NB4 (cell line): ENCODE measurements at regions not wholly inside any gene's neighbourhood (a gene's known extent, or its start where the extent isn't known, plus 50 kb on each side); places are given as distances from the start of the nearest gene placed in this dataset.

Experiments
- MYC ChIP-seq: IDR thresholded peaks from 2 replicates; pipeline ENCODE4 v1.6.1; 2011; ENCODE audit warnings: low read depth, low read length
- POLR2A ChIP-seq: IDR thresholded peaks from 2 replicates; pipeline ENCODE4 v1.6.1; 2011; ENCODE audit warnings: mild to moderate bottlenecking; ENCODE audit not compliant: insufficient read length; ENCODE audit errors: extremely low read depth
- TF ChIP-seq, protein P1 (sequence below): IDR thresholded peaks from one replicate; pipeline ENCODE4 v1.5.1; 2012; ENCODE audit warnings: low read depth, low read length
- TF ChIP-seq, protein P2 (sequence below): IDR thresholded peaks from 2 replicates; pipeline ENCODE4 v1.6.1; 2011; ENCODE audit warnings: low read depth, low read length

DNA sequence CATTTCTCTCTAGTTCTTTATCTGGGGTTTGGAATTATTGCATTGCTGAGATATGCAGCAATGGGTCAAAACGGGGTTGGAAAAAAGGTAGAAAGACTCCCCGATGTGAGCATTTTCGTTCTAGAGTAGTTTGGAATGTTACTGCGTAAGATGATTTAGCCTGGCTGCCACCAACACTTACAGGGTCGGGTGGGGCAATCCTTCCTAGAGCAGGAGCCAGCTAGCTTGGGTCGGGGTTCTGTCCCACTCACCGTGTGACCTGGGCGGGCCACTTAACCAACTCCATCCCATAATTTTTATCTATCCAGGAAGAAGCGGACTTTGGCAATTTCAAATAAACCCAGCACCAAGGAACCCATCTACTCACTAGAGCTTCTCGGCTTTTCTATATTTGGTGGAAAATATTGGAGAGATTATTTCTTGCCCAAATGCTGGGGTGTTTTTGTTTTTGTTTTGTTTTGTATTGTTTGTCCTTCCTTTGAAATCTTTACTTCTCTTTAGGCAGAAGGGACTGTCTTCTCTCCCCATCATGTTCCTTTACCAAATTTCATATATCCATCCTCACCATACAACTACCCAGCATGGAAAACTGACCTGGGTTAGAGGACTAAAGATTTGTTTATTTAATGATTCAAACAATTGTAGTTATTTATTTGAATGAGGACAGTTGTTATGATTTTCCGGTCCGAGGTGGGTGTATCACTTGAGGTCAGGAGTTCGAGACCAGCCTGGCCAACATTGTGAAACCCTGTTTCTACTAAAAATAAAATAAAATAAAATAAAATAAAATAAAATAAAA, 72.4 kb downstream of the GPX5 start:
- TF ChIP-seq, protein P1, sequence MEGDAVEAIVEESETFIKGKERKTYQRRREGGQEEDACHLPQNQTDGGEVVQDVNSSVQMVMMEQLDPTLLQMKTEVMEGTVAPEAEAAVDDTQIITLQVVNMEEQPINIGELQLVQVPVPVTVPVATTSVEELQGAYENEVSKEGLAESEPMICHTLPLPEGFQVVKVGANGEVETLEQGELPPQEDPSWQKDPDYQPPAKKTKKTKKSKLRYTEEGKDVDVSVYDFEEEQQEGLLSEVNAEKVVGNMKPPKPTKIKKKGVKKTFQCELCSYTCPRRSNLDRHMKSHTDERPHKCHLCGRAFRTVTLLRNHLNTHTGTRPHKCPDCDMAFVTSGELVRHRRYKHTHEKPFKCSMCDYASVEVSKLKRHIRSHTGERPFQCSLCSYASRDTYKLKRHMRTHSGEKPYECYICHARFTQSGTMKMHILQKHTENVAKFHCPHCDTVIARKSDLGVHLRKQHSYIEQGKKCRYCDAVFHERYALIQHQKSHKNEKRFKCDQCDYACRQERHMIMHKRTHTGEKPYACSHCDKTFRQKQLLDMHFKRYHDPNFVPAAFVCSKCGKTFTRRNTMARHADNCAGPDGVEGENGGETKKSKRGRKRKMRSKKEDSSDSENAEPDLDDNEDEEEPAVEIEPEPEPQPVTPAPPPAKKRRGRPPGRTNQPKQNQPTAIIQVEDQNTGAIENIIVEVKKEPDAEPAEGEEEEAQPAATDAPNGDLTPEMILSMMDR, result no peak
- TF ChIP-seq MYC (no peak), POLR2A (no peak)
- TF ChIP-seq, protein P2, sequence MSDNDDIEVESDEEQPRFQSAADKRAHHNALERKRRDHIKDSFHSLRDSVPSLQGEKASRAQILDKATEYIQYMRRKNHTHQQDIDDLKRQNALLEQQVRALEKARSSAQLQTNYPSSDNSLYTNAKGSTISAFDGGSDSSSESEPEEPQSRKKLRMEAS, result no peak
